IMR-90 (cell line): ENCODE measurements at regions not wholly inside any gene's neighbourhood (a gene's known extent, or its start where the extent isn't known, plus 50 kb on each side); places are given as distances from the start of the nearest gene placed in this dataset.

Experiments
- ATAC-seq: fragments of 200-7000 bp; cut with Tn5 transposase; 2 replicates; pipeline ENCODE4 v1.9.1; 2020; ENCODE audit warnings: low read depth, mild to moderate bottlenecking, moderate library complexity
- BruUV-seq: library from RNA; stranded (reverse); fragments of 400-500 nt; replicated peaks from 2 replicates; lab custom pipeline; 2021; lab: Mats Ljungman, UMichigan
- CTCF ChIA-PET: fragments of 300-600 bp; formaldehyde crosslinking; extraction: SDS; loops from one replicate; lab custom pipeline; 2021; ENCODE audit warnings: antibody characterized with exemption; lab: Yijun Ruan, JAX
- POLR2A ChIA-PET: fragments of 300-600 bp; sonication (Branson Sonifier 250); formaldehyde crosslinking; loops from one replicate; lab custom pipeline; 2022; ENCODE audit warnings: antibody characterized with exemption; ENCODE audit not compliant: unreplicated experiment; lab: Charles Lee
- DNase-seq: peaks from one replicate; pipeline ENCODE4 v3.0.0; 2013
- H2AFZ ChIP-seq: replicated peaks from 2 replicates; pipeline ENCODE3; 2013; ENCODE audit warnings: low read length, mild to moderate bottlenecking; ENCODE audit not compliant: poor library complexity
- H2AK5ac ChIP-seq: 2 replicates; pipeline ENCODE4 v1.6.1; 2013; ENCODE audit warnings: low read depth, low read length, inconsistent platforms
- H2AK9ac ChIP-seq: replicated peaks from 2 replicates; pipeline ENCODE3; 2013; ENCODE audit warnings: mild to moderate bottlenecking, low read depth, low read length, moderate library complexity; ENCODE audit not compliant: poor library complexity
- H2BK120ac ChIP-seq: 2 replicates; pipeline ENCODE4 v1.6.1; 2013; ENCODE audit warnings: low read depth, low read length, inconsistent platforms
- H2BK15ac ChIP-seq: 3 replicates; pipeline ENCODE4 v1.6.1; 2013; ENCODE audit warnings: low read depth, low read length, inconsistent platforms
- H2BK20ac ChIP-seq: 2 replicates; pipeline ENCODE4 v1.6.1; 2013; ENCODE audit warnings: low read depth, mild to moderate bottlenecking, inconsistent platforms, low read length, moderate library complexity
- H2BK5ac ChIP-seq: 2 replicates; pipeline ENCODE4 v1.6.1; 2013; ENCODE audit warnings: mild to moderate bottlenecking, low read depth, low read length, inconsistent platforms; ENCODE audit not compliant: poor library complexity, severe bottlenecking
- H3K14ac ChIP-seq: replicated peaks from 2 replicates; pipeline ENCODE4 v1.6.1; 2013; ENCODE audit warnings: low read depth, low read length, inconsistent platforms
- H3K18ac ChIP-seq: 2 replicates; pipeline ENCODE4 v1.6.1; 2013; ENCODE audit warnings: low read depth, low read length, control low read depth
- H3K23ac ChIP-seq: 2 replicates; pipeline ENCODE4 v1.6.1; 2013; ENCODE audit warnings: low read depth, low read length, inconsistent platforms
- H3K27ac ChIP-seq: 2 replicates; pipeline ENCODE4 v1.5.1; 2013; ENCODE audit warnings: mild to moderate bottlenecking, control low read depth, low read length; ENCODE audit not compliant: insufficient read depth
- H3K27me3 ChIP-seq: 2 replicates; pipeline ENCODE4 v1.6.1; 2013; ENCODE audit warnings: low read length; ENCODE audit not compliant: control insufficient read depth, insufficient read depth
- H3K36me3 ChIP-seq: 2 replicates; pipeline ENCODE4 v1.6.1; 2013; ENCODE audit warnings: low read length, mixed read lengths; ENCODE audit not compliant: control insufficient read depth, insufficient read depth
- H3K4ac ChIP-seq: 2 replicates; pipeline ENCODE4 v1.6.1; 2013; ENCODE audit warnings: low read depth, low read length, inconsistent platforms
- H3K4me1 ChIP-seq: 2 replicates; pipeline ENCODE4 v1.6.1; 2013; ENCODE audit warnings: low read length, mixed read lengths; ENCODE audit not compliant: control insufficient read depth, insufficient read depth
- H3K4me2 ChIP-seq: 2 replicates; pipeline ENCODE4 v1.6.1; 2013; ENCODE audit warnings: low read depth, mild to moderate bottlenecking, control low read depth, low read length, moderate library complexity
- H3K4me3 ChIP-seq: 2 replicates; pipeline ENCODE4 v1.5.1; 2013; ENCODE audit warnings: low read depth, mild to moderate bottlenecking, control low read depth, low read length, moderate library complexity; ENCODE audit not compliant: insufficient read depth
- H3K56ac ChIP-seq: 2 replicates; pipeline ENCODE4 v1.6.1; 2013; ENCODE audit warnings: low read length, inconsistent platforms; ENCODE audit not compliant: insufficient read depth; ENCODE audit errors: extremely low read depth
- H3K79me1 ChIP-seq, 2 experiments: 2 replicates each; pipeline ENCODE4 v1.6.1; 2013; ENCODE audit warnings: low read length in 2 of 2, inconsistent platforms in 1 of 2, low read depth in 1 of 2
- H3K9ac ChIP-seq: 2 replicates; pipeline ENCODE4 v1.6.1; 2013; ENCODE audit warnings: low read depth, low read length, control low read depth
- H3K9me1 ChIP-seq: 2 replicates; pipeline ENCODE4 v1.6.1; 2013; ENCODE audit warnings: low read length, inconsistent platforms; ENCODE audit not compliant: insufficient read depth
- H3K9me3 ChIP-seq: 2 replicates; pipeline ENCODE4 v1.6.1; 2013; ENCODE audit warnings: low read length; ENCODE audit not compliant: control insufficient read depth, insufficient read depth
- H4K20me1 ChIP-seq: 2 replicates; pipeline ENCODE4 v1.6.1; 2013; ENCODE audit warnings: low read length, inconsistent platforms; ENCODE audit not compliant: insufficient read depth
- H4K5ac ChIP-seq: 2 replicates; pipeline ENCODE4 v1.6.1; 2013; ENCODE audit warnings: mild to moderate bottlenecking, low read depth, low read length, control low read depth
- H4K8ac ChIP-seq, 2 experiments: 2 replicates each; pipeline ENCODE4 v1.6.1; 2013; ENCODE audit warnings: low read depth in 2 of 2, low read length in 2 of 2, control low read depth in 1 of 2, inconsistent platforms in 1 of 2
- H4K91ac ChIP-seq: 2 replicates; pipeline ENCODE4 v1.6.1; 2013; ENCODE audit warnings: low read depth, low read length, inconsistent platforms; ENCODE audit not compliant: insufficient read depth
- BHLHE40 ChIP-seq: fragments of 150-350 bp; IDR thresholded peaks from 2 replicates; pipeline ENCODE4 v1.6.1; 2016; ENCODE audit warnings: mild to moderate bottlenecking, low read depth, low read length
- CEBPB ChIP-seq: IDR thresholded peaks from 2 replicates; pipeline ENCODE4 v1.6.1; 2012; ENCODE audit warnings: low read depth, low read length, improper control_type of control experiment
- FOS ChIP-seq: fragments of 150-350 bp; IDR thresholded peaks from 2 replicates; pipeline ENCODE4 v1.6.1; 2016; ENCODE audit warnings: low read depth, low read length
- MAFK ChIP-seq: IDR thresholded peaks from 2 replicates; pipeline ENCODE4 v1.6.1; 2012; ENCODE audit warnings: low read depth, low read length, improper control_type of control experiment
- MAZ ChIP-seq: IDR thresholded peaks from 2 replicates; pipeline ENCODE4 v1.6.1; 2012; ENCODE audit warnings: low read depth, mild to moderate bottlenecking, low read length, improper control_type of control experiment, moderate library complexity, borderline replicate concordance
- MXI1 ChIP-seq: IDR thresholded peaks from 2 replicates; pipeline ENCODE4 v1.6.1; 2012; ENCODE audit warnings: low read depth, mild to moderate bottlenecking, low read length, moderate library complexity, borderline replicate concordance
- NFE2L2 ChIP-seq: fragments of 150-350 bp; IDR thresholded peaks from 2 replicates; pipeline ENCODE4 v1.6.1; 2016; ENCODE audit warnings: low read depth, mild to moderate bottlenecking, low read length
- RAD21 ChIP-seq: IDR thresholded peaks from 2 replicates; pipeline ENCODE4 v1.6.1; 2012; ENCODE audit warnings: low read length, improper control_type of control experiment
- RFX5 ChIP-seq: IDR thresholded peaks from 2 replicates; pipeline ENCODE4 v1.8.0; 2012; ENCODE audit warnings: low read depth, mild to moderate bottlenecking, low read length, moderate library complexity
- SMC3 ChIP-seq: fragments of 150-350 bp; IDR thresholded peaks from 2 replicates; pipeline ENCODE4 v1.6.1; 2016; ENCODE audit warnings: low read depth, mild to moderate bottlenecking, antibody characterized with exemption, low read length, moderate library complexity
- WGBS, 2 experiments: methylation state at CpG; one replicate each; pipeline versions ENCODE4 v1.1.5 to v1.1.7; 2013; ENCODE audit warnings: missing lambda C conversion rate in 2 of 2; ENCODE audit not compliant: insufficient read length in 1 of 2; ENCODE audit errors: extremely low coverage in 2 of 2; 5-methylcytosine and 5-hydroxymethylcytosine counted together
- dilution Hi-C: fragments of 300-500 bp; cut with HindIII; formaldehyde crosslinking; loops from one replicate; pipeline ENCODE4 v1.14.3; 2018; ENCODE audit warnings: low sequenced_read_pairs; ENCODE audit not compliant: unreplicated experiment
- in situ Hi-C: fragments of 300-500 bp; cut with MboI; formaldehyde crosslinking; loops from 3 replicates; pipeline ENCODE4 v1.14.3; 2019; ENCODE audit warnings: low sequenced_read_pairs, inconsistent platforms, mixed read lengths
- intact Hi-C: fragments of 100-400 bp; cut with micrococcal nuclease; formaldehyde crosslinking; loops from 2 replicates; pipeline ENCODE4 v1.10.0; 2022
- TF ChIP-seq, protein P1 (sequence below): fragments of 150-350 bp; IDR thresholded peaks from 2 replicates; pipeline ENCODE4 v1.6.1; 2017; ENCODE audit warnings: mild to moderate bottlenecking, antibody characterized with exemption, low read length, low read depth
- TF ChIP-seq, protein P2 (sequence below): conservative IDR thresholded peaks from 2 replicates; pipeline ENCODE4 v1.5.1; 2012; ENCODE audit warnings: mild to moderate bottlenecking, low read depth, low read length, improper control_type of control experiment

DNA sequence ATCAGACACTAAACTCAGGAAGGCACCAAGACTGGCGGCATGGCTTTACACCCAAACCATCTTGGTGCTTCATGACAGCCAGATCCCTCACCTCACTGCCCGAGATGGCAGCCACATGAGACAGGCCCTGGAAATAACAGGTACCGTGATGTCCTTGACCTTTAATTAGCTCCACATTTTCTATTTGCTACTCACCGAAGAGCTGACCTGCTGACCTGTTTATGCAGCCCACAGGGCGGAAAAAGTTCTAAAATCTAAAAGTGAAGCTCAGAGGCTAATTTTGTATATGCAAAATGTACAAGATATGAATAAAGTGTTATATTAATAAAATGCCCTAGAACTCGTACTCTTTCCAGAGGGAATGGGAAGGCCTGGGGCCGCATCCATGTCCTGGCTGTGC is 51.6 kb upstream of the RASGEF1A start:
- WGBS, 2 experiments = 80% methylated on average over 1 of the region's 7 CpGs; no CpG with 5 or more reads in 1 of the 2 experiments
- DNase-seq = no peak
- in situ Hi-C loops (no loop called here), intact Hi-C loops (no loop called here), dilution Hi-C loops (no loop called here)
- no peak overlapping the region for H2BK5ac ChIP-seq
- no peak overlapping the region for H3K27ac ChIP-seq
- no peak overlapping the region for H3K4me3 ChIP-seq
- H3K9me3 ChIP-seq = no peaks in the 10 kb centered on the region
- H4K5ac ChIP-seq = no peak overlapping the region
- no peaks in the 10 kb centered on the region for H3K9me1 ChIP-seq
- no peak overlapping the region for H3K23ac ChIP-seq
- peaks cover 32% of the 10 kb centered on the region for H3K27me3 ChIP-seq
- TF ChIP-seq MXI1 = no peak
- TF ChIP-seq, protein P1, sequence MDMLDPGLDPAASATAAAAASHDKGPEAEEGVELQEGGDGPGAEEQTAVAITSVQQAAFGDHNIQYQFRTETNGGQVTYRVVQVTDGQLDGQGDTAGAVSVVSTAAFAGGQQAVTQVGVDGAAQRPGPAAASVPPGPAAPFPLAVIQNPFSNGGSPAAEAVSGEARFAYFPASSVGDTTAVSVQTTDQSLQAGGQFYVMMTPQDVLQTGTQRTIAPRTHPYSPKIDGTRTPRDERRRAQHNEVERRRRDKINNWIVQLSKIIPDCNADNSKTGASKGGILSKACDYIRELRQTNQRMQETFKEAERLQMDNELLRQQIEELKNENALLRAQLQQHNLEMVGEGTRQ = no peak
- no peak for TF ChIP-seq MAFK
- TF ChIP-seq FOS = no peak
- no peak for TF ChIP-seq RFX5
- TF ChIP-seq, protein P2, sequence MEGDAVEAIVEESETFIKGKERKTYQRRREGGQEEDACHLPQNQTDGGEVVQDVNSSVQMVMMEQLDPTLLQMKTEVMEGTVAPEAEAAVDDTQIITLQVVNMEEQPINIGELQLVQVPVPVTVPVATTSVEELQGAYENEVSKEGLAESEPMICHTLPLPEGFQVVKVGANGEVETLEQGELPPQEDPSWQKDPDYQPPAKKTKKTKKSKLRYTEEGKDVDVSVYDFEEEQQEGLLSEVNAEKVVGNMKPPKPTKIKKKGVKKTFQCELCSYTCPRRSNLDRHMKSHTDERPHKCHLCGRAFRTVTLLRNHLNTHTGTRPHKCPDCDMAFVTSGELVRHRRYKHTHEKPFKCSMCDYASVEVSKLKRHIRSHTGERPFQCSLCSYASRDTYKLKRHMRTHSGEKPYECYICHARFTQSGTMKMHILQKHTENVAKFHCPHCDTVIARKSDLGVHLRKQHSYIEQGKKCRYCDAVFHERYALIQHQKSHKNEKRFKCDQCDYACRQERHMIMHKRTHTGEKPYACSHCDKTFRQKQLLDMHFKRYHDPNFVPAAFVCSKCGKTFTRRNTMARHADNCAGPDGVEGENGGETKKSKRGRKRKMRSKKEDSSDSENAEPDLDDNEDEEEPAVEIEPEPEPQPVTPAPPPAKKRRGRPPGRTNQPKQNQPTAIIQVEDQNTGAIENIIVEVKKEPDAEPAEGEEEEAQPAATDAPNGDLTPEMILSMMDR = no peak
- no peak for TF ChIP-seq RAD21
- TF ChIP-seq SMC3 = no peak
- TF ChIP-seq BHLHE40 = no peak
- TF ChIP-seq CEBPB = no peak
- no peak for TF ChIP-seq NFE2L2
- TF ChIP-seq MAZ = no peak
- no peak overlapping the region for H2AFZ ChIP-seq
- H3K36me3 ChIP-seq = no peaks in the 10 kb centered on the region
- H2BK20ac ChIP-seq = no peak overlapping the region
- H2BK15ac ChIP-seq = no peak overlapping the region
- ChIA-PET CTCF (interaction anchor here (0.5 kb wide), 1 partner anchor 231 kb away, joined by 3 read pairs; no protein-coding TSS in a partner anchor), POLR2A (no interaction called here)
- H2BK120ac ChIP-seq = no peak overlapping the region
- H3K4me2 ChIP-seq = no peak overlapping the region
- no peak for ATAC-seq
- H3K14ac ChIP-seq = no peak overlapping the region
- no peak overlapping the region for H3K56ac ChIP-seq
- no peaks in the 10 kb centered on the region for H3K79me1 ChIP-seq
- no peaks in the 10 kb centered on the region for H4K20me1 ChIP-seq
- H4K8ac ChIP-seq = no peak overlapping the region
- no peak overlapping the region for H3K4ac ChIP-seq
- no peak overlapping the region for H3K18ac ChIP-seq
- H2AK9ac ChIP-seq = no peak overlapping the region
- no TSS peak for BruUV-seq
- no peak overlapping the region for H4K91ac ChIP-seq
- H2AK5ac ChIP-seq = no peak overlapping the region
- no peaks in the 10 kb centered on the region for H3K4me1 ChIP-seq
- H3K9ac ChIP-seq = no peak overlapping the region
